OCI-M1 (cell line): ENCODE measurements at regions not wholly inside any gene's neighbourhood (a gene's known extent, or its start where the extent isn't known, plus 50 kb on each side); places are given as distances from the start of the nearest gene placed in this dataset.
"Not testable (repeated sequence)": the region's sequence is repeated elsewhere in the genome, so short reads cannot be mapped to it uniquely, and the experiment has no call there.

ENCODE experiments used
- DNase-seq: peaks from one replicate; lab custom pipeline; 2025; lab: John Stamatoyannopoulos, UW

DNA sequence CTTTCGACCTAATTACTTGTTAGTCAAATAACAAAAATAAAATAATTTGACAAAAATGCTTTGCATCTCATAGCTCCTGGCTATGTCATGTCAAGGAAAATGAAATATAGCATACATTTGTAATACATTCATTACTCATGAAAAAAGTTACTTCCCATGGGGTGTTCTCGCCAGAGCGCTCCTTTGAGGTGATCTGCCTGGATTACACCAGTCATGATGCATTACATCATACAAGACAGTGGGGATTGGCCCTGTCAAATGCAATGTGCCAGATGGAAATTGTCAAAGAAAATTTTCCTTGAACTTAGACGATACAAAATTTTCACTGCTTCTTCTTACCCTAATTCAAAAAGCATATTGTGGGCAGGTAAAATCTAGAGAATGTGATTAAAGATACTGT lies 215.6 kb upstream of the B3GALT2 start:
- no peak for DNase-seq

DNA sequence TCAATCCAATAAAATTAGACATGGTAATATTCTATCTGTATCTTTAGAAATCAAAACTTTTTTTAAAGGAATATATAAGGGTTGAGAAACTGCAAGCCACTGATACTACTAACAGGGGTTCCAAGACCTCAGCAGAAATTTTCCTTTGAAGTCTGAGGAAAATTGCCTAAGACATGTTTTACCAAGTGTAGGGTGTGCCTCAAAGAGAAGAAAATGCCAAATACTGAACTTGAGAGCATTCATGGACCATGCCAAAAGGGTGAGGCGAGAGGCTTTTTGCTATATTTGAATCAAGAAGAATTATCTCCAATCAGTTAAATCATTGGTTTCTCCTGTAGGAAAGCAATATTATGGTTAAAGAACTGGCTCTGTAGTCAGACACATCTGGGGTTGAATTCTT lies 207.9 kb upstream of the B3GALT2 start:
- DNase-seq, result no peak

DNA sequence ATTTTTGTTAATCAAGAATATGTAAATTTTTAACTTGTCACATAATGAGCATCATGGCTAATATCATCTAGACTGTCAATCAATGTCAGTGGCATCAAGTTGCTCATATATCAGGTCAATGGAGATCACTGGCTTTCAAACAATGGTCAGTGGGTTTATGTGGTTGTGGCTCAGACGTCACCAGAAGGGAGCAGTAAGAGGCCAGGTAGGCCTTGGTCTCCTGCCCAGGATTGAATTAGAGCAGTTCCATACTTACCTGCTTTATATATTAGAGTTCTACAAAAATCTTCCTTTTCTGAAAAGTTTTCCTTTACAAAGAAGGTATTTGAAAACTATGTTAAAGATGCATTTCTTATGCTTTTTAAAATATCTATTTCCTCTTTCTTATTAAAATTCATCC lies 206.3 kb upstream of the B3GALT2 start:
- no peak for DNase-seq

DNA sequence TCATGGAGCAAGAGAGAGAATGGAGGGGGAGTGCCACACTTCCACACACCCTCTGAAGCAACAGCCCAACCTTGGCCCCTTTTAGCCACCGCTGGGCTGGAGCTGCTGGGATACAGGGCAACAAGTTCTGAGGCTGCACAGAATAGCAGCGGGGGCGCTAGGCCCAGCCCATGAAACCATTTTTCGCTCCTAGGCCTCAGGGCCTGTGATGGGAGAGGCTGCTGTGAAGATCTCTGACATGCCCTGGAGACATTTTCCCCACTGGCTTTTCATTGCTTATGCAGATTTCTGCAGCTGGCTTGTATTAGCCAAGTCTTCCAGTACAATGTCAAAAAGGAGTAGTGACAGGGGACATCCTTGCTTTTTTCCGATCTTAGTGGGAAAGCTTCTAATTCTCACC lies 202.3 kb upstream of the B3GALT2 start:
- no peak for DNase-seq

DNA sequence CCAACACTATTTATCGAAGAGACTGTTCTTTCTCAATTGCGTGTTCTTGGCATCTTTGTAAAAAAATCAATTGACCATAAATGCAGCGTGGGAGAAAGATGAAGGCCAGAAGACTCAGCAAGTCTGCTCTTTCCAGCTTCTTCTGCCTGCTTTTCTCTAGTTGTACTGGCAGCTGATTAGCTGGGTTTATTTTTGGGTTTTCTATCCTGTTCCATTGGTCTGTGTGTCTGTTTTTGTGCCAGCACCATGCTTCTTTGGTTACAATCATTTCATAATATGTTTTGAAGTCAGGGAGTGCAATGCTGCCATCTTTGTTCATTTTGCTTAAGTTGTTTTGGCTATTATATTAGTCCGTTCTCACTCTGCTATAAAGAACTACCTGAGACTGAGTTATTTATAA lies 201.8 kb upstream of the B3GALT2 start:
- DNase-seq, result no peak

DNA sequence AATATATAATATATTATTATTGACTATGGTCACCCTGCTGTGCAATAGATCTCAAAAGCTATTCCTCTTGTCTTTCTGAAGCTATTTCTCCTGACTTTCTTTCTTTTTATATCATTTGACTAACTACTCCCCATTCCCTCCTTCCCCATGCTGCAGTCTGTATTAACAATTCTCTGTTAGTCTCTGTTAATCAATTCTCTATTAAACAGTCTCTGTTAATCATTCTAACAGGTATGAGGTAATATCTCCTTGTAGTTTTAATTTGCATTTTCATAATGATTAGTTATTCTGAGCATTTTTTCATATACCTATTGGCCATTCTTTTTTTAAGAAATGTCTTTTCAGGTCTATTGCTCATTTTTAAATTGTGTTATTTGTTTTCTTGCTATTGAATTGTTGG lies 201.0 kb upstream of the B3GALT2 start:
- no peak for DNase-seq

DNA sequence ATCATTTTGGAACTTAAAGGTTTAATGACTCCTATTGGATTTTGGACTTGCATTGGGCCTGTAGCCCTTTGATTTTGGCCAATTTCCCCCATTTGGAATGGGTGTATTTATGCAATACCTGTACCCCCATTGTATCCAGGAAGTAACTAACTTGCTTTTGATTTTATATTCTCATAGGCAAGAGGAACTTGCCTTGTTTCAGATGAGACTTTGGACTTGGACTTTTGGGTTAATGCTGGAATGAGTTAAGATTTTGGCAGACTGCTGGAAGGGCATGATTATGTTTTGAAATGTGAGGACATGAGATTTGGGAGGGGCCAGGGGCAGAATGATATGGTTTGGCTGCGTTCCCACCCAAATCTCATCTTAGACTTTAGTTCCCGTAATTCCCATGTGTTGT lies 192.0 kb upstream of the B3GALT2 start:
- DNase-seq, result not testable (repeated sequence)

DNA sequence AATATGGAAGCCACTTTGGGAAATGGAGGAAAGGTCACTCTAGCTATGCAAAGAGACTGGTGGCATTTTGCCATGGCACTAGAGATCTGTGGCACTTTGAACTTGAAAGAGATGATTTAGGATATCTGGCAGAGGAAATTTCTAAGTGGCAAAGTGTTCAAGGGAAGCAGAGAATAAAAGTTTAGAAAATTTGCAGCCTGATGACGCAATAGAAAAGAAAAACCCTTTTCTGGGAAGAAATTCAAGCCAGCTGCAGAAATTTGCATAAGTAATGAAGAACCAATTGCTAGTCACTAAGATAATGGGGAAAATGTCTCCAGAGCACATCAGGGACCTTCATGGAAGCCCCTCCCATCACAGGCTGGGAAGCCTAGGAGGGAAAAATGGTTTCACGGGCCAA lies 191.1 kb upstream of the B3GALT2 start:
- DNase-seq, result no peak

DNA sequence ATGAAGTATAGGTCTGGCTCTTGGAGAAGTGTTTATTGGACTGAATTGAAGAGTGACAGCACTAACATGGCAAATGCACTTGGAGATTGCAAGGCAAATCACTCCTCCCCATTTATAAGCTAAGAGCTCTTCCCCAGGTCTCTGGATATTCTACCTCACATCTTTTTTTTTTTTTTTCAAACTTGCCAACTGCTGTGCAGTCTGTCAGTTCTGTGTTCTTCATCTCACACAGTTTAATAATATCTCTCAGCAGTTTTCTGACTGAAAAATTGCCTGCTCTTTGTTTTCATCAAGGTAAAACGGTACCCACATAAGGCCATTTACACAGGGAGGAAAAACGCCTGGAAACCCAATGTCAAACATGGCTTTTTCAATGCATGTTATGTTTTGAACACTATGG lies 186.1 kb upstream of the B3GALT2 start:
- no peak for DNase-seq

DNA sequence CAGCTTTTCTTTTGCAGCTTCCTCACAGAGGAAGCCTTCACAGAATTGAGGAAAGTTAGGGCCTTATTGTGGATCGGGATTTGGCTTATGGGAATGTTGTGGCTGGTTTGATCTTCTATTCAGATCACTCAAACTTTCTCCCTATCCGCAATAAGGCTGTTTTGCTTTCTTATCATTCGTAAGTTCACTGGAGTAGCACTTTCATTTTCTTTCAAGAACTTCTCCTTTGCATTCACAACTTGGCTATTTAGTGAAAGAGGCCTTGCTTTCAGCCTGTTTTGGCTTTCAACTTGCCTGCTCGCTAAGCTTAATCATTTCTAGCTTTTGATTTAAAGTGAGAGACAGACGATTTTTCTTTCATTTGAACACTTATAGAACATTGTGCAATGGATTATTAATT lies 181.9 kb upstream of the B3GALT2 start:
- DNase-seq, result peak; percentile 85

DNA sequence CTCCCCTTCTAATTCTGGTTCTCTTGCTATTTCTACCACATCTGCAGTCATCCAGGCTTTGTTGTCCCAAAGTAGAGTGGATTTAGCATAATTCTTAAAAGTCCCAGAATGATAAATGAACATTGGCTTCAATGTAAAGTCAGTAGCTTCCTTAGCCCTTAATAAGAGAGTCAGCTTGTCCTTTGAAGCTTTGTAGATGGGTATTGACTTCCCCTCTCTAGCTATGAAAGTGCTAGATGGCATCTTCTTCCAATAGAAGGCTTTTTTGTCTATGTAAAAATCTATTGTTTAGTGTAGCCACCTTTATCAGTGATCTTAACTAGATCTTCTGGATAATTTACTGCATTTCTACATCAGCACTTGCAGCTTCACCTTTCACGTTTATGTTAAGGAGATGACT lies 181.4 kb upstream of the B3GALT2 start:
- DNase-seq, result no peak

DNA sequence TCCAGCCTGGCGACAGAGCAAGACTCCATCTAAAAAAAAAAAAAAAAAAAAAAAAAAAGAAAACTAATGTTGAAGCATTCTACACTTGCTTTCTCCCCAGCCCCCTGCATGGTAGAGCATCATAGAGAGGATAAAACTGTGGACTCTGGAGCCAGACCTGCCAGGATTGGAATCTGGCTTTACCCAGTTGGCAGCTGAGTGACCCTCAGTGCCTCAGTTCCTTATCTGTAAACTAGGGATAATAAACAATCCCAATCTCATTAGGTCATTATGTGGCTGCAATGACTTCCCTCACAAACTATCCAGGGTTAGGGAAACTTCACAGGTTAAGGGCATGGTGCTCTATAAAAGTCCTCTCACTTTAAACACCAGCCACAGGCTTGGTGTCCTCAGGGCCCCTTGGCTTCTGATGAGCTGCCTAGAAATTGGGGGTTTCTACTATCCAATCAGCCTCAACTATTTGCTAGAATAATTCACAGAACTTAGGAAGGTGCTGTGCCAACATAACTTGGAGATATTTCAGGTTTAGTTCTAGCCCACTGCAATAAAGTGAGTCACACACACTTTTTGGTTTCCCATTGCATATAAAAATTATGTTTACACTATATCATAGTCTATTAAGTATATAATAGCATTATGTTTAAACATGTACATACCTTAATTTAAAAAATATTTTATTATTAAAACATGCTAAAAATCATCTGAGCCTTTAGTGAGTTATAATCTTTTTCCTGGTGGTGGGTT lies 180.5 kb upstream of the B3GALT2 start:
- no peak for DNase-seq

DNA sequence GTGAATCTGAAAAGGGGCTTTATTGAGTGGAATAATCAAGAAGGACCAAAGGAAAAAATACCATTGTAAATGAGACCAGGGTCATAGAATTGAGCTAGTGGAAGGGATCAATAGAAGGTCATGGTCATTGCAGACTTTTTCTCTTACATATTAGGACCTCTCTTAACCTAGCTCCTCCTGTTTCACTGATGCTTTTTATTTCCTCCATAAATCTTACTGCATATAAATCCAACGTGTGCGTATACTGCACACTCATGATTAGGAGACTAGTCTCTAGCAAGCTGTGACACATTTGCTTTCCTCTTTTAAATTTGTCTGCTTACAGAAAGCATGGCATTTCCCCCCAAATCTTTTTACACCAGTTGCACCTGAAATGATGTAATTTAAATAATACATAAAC lies 179.6 kb upstream of the B3GALT2 start:
- DNase-seq, result no peak

DNA sequence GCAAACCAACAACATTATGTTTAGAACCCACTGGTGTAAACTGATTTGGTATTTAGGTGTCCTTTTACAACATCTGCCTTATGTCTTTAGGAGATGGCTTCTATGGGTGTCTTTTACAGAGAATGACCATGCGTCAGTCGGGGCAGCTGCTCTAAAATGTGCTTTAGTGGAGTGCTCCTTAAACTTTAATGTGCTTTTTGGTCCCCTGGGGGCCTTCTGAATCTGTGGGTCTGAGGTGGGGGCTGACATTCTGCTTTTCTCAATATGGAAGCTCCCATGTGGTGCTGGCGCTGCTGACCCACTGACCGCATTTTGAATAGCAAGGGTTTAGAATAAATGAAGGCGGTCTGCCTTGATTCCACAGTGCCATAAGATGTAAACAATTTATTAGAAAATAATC lies 173.2 kb upstream of the B3GALT2 start:
- no peak for DNase-seq

DNA sequence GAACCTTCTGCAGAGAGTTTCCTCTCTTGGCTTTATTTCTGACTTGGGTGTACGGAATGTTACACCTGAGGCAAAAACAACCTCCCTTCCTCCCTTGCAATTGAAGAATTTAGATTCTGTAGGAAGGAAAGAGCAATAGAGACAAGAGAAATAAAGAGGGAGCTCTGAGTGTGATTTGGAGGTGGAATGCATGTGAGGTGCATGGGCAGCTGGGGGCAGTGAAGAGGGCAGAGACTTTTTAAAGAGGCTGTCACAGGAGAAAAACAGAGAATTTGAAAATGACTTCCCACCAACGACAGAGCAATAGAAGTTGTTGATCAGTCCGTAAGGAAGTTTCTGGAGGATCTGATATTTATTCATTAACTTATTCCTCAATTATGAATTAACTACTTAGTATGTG lies 172.0 kb upstream of the B3GALT2 start:
- no peak for DNase-seq

DNA sequence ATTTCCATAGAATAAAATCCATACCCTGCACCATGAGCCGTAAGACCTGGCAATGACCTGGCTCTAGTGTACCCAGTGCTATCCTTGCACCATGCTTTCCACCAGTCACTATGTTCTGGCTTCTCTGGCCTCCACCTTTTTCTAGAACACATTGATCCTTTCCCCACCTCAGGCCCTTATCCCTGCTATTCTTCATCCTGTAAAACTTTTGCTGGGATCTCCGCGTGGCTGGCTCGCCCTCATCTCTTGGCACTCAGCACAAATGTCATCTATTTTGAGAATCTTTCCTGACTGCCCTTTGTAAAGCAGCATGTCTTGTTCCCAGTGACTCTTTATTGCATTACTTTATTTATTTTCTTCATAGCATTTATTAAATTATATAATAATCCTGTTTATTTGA lies 169.8 kb upstream of the B3GALT2 start:
- DNase-seq, result no peak

DNA sequence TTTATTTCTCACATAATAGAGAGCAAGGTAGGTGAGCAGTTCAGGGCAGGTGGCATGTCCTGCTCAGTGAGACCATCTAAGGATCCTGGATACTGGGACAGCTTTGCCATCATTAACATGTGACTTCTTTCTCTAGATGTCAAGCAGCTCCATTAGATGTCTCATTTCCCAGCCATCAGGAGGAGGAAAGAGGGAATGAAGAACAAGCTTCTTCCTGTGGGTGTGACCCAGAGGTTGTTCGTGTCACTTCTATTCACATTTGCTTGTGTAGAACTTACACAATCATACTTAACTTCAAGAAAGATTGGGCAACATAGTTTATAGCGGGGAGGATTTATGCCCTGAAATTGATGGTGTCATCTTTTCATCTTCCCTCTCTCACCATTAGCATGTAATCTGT lies 169.2 kb upstream of the B3GALT2 start:
- peak; percentile 44 for DNase-seq

DNA sequence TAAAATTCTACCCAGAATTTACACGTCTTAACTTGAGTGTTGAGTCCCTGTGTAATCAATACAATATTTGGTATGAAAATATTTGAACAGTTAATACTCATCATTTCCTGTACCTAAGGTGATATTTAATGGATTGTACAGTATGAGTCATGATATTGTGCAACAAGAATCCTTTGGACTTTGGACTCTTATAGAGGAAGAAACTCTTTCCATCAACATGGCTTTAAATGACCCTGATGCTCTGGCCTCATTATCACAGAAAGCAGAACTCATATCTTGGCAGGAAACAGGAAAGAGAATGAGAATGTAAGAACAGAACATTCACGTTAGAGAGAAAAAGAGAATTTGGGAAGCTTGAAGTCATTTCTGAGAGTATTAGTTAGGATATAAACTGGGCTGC lies 168.8 kb upstream of the B3GALT2 start:
- peak; percentile 82 for DNase-seq

DNA sequence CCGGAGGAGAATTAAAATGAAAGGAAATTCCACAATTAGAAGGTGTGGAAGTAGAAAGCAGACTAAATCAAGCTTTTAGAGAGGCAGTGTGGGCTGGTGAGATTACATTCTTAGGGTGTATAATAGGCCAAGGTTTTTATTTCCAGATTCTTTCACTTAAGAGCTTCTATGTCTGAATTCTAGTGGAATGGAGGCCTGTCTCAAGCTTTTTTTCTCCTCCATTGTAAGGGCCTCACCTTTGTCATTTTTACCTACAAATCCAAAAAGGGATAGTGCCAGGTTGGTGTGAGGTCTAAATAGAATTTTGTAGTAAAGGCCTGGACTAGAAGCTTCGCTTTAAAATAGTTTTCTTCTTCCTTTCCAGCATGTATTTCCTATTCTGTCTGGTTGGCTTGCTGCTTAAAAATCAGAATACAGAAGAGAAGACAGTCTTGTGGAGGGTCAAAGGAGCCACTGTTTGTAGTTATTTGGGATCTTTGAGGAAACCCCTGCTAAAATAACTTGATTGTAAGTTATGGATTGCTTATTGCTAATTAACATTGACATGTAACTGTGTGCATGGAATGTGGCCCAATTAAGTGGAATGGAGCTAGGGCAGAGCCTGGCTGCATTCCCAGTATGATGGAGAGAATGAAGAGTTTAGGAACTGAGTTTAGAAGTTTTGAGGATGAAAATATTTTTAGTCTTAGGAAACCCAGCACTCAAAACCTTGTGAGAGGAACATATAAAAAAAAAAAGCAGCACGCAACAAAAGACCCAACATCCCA lies 162.5 kb upstream of the B3GALT2 start:
- no peak for DNase-seq

DNA sequence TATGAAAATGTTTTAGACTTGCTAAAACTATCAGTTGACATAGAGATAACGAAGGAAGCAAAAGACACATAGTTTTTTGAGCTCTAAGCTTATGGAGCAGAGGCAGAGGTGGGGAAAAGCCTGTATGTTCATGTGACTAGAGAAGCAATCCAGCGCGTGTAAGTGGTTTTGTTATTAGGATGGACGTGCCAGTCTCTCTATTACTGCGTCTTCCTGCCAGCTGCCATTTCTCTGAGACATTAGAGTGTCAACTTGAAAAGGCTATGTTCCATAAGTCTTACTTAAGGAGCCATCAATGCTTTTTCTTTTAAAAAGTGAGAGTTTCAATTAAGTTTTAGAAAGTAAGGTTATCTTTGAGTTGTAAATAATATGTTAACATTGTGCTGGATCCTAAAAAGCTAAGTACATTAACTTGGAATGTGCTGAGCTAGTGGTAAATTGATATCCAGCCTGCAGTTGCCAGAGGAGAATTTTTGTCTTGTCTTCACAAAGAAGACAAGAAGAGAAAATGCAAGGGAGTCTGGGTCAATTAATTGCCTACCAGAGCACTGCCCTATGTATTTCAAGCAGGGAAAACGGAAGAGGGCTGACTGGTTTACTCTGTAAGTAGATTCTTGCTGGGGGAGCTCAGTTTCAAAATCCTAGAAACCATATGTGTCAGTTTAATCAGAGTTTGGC lies 161.8 kb upstream of the B3GALT2 start:
- no peak for DNase-seq

DNA sequence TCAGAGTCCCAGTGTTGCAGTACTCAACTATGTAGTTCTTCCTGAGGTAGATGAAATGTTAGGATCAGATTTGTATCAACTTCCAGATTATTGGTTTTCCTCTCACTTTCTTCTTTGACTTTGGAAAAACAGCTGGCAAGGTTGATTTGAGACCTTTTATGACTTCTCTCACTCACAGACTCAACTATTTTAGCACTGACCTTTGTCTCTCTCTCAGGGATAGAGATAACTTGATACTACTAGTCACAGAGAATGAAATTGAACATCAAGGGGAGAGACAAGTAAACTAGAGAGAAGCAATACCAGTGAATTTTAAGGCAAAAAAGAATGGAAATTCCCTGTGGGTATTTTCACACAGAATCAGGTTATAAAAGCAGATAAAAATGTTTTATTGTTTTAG lies 159.7 kb upstream of the B3GALT2 start:
- DNase-seq, result no peak

DNA sequence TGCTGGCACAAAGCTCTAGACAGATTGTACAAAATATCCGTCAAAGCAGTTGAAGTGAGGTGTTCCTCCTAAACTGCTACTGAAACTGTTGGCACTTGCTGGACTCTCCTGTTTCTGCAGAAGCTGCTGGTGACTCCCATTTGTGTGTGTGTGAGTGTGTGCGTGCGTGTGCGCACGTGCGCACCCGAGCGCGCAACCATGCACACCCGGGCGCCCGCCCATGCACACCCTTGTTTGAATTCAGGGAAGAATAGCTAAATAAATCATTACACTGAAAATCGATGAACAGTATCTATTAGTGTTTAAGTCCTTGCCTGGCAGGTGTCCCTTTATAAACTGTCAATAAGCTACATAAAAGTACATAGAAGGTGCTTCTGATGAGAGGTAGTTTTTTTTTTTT lies 156.4 kb upstream of the B3GALT2 start:
- no peak for DNase-seq

DNA sequence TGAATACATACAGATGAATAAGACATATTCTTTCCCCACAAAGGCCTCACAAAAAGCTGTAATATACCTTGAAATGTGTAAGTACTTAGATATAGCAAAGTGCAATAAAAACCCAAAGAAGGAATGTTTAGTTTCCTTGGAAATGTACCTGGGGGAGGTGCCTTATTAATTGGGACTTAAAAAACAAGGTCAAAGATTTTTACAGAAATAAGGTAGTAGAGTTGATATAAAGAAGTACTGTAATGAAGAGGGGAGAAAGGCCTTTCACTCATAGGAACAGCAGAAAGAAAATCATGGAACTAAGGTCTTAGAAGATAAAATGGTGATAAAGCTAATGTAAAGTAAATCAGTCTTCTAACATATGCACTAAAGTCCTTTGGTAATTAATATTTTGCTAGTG lies 153.9 kb upstream of the B3GALT2 start:
- DNase-seq, result no peak
